Thyroid gland (tissue), 4 donors: ENCODE measurements at regions not wholly inside any gene's neighbourhood (a gene's known extent, or its start where the extent isn't known, plus 50 kb on each side); places are given as distances from the start of the nearest gene placed in this dataset.

Source experiments
- POLR2A ChIP-seq, 2 donors: fragments of 450-650 bp; IDR thresholded peaks; one replicate each; pipeline ENCODE4 v1.6.1; 2017; ENCODE audit warnings: antibody characterized with exemption in 2 of 2, mild to moderate bottlenecking in 2 of 2, moderate library complexity in 1 of 2
- TF ChIP-seq, protein P1 (sequence below), 6 experiments: fragments of 200-600 bp in 3 of 6; fragments of 450-650 bp in 3 of 6; sonication (generic) in 3 of 6; IDR thresholded peaks; one replicate each; pipeline ENCODE4 v1.5.1; 2016 to 2019; ENCODE audit warnings: antibody characterized with exemption in 6 of 6, mild to moderate bottlenecking in 2 of 6, inconsistent platforms in 1 of 6, moderate library complexity in 1 of 6

- TF ChIP-seq, protein P1, sequence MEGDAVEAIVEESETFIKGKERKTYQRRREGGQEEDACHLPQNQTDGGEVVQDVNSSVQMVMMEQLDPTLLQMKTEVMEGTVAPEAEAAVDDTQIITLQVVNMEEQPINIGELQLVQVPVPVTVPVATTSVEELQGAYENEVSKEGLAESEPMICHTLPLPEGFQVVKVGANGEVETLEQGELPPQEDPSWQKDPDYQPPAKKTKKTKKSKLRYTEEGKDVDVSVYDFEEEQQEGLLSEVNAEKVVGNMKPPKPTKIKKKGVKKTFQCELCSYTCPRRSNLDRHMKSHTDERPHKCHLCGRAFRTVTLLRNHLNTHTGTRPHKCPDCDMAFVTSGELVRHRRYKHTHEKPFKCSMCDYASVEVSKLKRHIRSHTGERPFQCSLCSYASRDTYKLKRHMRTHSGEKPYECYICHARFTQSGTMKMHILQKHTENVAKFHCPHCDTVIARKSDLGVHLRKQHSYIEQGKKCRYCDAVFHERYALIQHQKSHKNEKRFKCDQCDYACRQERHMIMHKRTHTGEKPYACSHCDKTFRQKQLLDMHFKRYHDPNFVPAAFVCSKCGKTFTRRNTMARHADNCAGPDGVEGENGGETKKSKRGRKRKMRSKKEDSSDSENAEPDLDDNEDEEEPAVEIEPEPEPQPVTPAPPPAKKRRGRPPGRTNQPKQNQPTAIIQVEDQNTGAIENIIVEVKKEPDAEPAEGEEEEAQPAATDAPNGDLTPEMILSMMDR (IDR thresholded peaks at IDR 0.05), result no peak
- no peak for TF ChIP-seq POLR2A (IDR thresholded peaks at IDR 0.05)
These were observed 68.5 kb upstream of the NAA35 start for GRCh38 chr9:85872463-85872862.
